ENCODE measurements at regions not wholly inside any gene's neighbourhood (a gene's known extent, or its start where the extent isn't known, plus 50 kb on each side); places are given as distances from the start of the nearest gene placed in this dataset.
A peak's percentile ranks its signal among the peaks of the same experiment; 100 is the strongest.

- no peak for TF ChIP-seq HMG20A (CRISPR knock-in tag; conservative IDR thresholded peaks at IDR 0.05)
These were observed 134.1 kb downstream of the NPR3 start (continued) for GRCh38 chr5:32845171-32845570.

- no peaks in the 10 kb centered on the region for H3K36me3 ChIP-seq (ENCODE audit: control insufficient read depth, insufficient read depth, low read length)
- TF ChIP-seq HNRNPK (IDR thresholded peaks at IDR 0.05; ENCODE audit: low read depth, low read length, poor library complexity, severe bottlenecking): peak; percentile 22
- no peak for TF ChIP-seq CBFB (CRISPR knock-in tag; IDR thresholded peaks at IDR 0.05)
- no peak for TF ChIP-seq ZNF583 (CRISPR knock-in tag; IDR thresholded peaks at IDR 0.05)
- TF ChIP-seq LEF1 (IDR thresholded peaks at IDR 0.05): no peak
- no peak for TF ChIP-seq MTA1 (IDR thresholded peaks at IDR 0.05; ENCODE audit: borderline replicate concordance)
- peak; percentile 70 for TF ChIP-seq PCBP2 (IDR thresholded peaks at IDR 0.05; ENCODE audit: low read depth, low read length, poor library complexity, severe bottlenecking)
- no peak for TF ChIP-seq MEIS2 (IDR thresholded peaks at IDR 0.05; ENCODE audit: partially characterized antibody)
- TF ChIP-seq HOMEZ (CRISPR knock-in tag; IDR thresholded peaks at IDR 0.05): no peak
- no peaks in the 10 kb centered on the region for H4K20me1 ChIP-seq (replicated peaks; ENCODE audit: control insufficient read depth, insufficient read depth, low read length)
- FAIRE-seq (no peak), ATAC-seq (no peak), DNase-seq (ENCODE audit: extremely low read depth in 1 of 4, low spot score in 3 of 4) (no peak)
- no peaks in the 10 kb centered on the region for H3K4me1 ChIP-seq (replicated peaks in 1 of 2; ENCODE audit: control insufficient read depth in 2 of 2, insufficient read depth in 2 of 2, low read length in 2 of 2)
- no peak overlapping the region for H3K27ac ChIP-seq (ENCODE audit: extremely low read depth, low read depth, low read length)
- no peak overlapping the region for H2AFZ ChIP-seq (ENCODE audit: low read depth, low read length)
- intact Hi-C loops (cut with micrococcal nuclease) (no loop called here), in situ Hi-C loops (cut with MboI) (no loop called here)
- ChIA-PET CTCF (ENCODE audit: low intra/inter-chr PET ratio) (no interaction called here), POLR2A (no interaction called here)
- H3K79me2 ChIP-seq (ENCODE audit: control insufficient read depth, insufficient read depth, low read length): no peaks in the 10 kb centered on the region
- H3K4me3 ChIP-seq: no peak overlapping the region
- H3K4me2 ChIP-seq (ENCODE audit: insufficient read depth, low read length): no peak overlapping the region
- no TSS peak for BruUV-seq (replicated peaks)
- H3K9ac ChIP-seq (ENCODE audit: insufficient read depth in 1 of 2, low read depth in 2 of 2, low read length in 2 of 2): no peak overlapping the region
- no peaks in the 10 kb centered on the region for H3K27me3 ChIP-seq (ENCODE audit: control insufficient read depth in 2 of 2, insufficient read depth in 2 of 2, low read length in 2 of 2)
- no peaks in the 10 kb centered on the region for H3K9me1 ChIP-seq (ENCODE audit: control insufficient read depth, insufficient read depth, low read length)
- H3K9me3 ChIP-seq (replicated peaks; ENCODE audit: control insufficient read depth, insufficient read depth, low read depth, low read length): no peaks in the 10 kb centered on the region
These were observed 137.0 kb downstream of the NPR3 start for GRCh38 chr5:32848120-32848519.
